SU-DHL-6 (cell line): ENCODE measurements at regions not wholly inside any gene's neighbourhood (a gene's known extent, or its start where the extent isn't known, plus 50 kb on each side); places are given as distances from the start of the nearest gene placed in this dataset.

ENCODE experiments used
- CTCF ChIP-seq: fragments of 200-600 bp; sonication (generic); IDR thresholded peaks from one replicate; pipeline ENCODE4 v1.5.1; 2017; ENCODE audit warnings: antibody characterized with exemption, mild to moderate bottlenecking, low read length, moderate library complexity; ENCODE audit not compliant: insufficient read depth, poor library complexity, severe bottlenecking
- EZH2phosphoT487 ChIP-seq: fragments of 200-600 bp; sonication (generic), shearing (Covaris generic); conservative IDR thresholded peaks from 2 replicates; pipeline ENCODE4 v1.6.1; 2018; ENCODE audit warnings: mild to moderate bottlenecking, antibody characterized with exemption, low read length, moderate library complexity, mixed read lengths

DNA sequence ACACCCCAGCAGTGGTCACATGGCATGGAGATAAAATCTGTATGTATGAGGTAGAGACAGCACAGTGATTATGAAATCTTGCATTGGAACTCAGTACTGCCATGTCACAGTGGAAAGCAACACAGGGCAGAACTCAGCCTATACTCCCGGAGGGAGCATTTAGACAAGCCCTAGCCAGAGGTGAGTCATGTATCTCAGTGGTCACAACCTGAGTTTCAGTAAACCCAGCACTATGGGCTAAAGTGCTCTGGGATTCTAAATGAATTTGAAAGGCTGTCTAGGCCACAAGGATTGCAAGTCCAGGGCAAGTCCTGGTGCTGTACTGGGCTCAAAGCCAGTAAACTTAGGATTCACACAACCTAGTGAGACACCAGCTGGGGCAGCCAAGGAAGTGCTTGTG lies 1717.1 kb upstream of the RAG2 start:
- TF ChIP-seq CTCF (no peak), EZH2phosphoT487 (no peak)
